HFFc6 (cell line): ENCODE measurements at regions not wholly inside any gene's neighbourhood (a gene's known extent, or its start where the extent isn't known, plus 50 kb on each side); places are given as distances from the start of the nearest gene placed in this dataset.

Experiments
- DNase-seq: peaks from one replicate; pipeline ENCODE4 v3.0.0-alpha.2; 2018
- H3K27ac Mint-ChIP-seq: 2 replicates; pipeline ENCODE4 v1.8.0; 2020; ENCODE audit warnings: mild to moderate bottlenecking, mixed read lengths
- H3K27me3 Mint-ChIP-seq: 2 replicates; pipeline ENCODE4 v1.8.0; 2021; ENCODE audit warnings: mild to moderate bottlenecking, moderate library complexity, mixed read lengths; ENCODE audit not compliant: insufficient read depth
- H3K36me3 Mint-ChIP-seq: 2 replicates; pipeline ENCODE4 v1.8.0; 2021; ENCODE audit warnings: low read depth, mixed read lengths
- H3K4me1 Mint-ChIP-seq: 2 replicates; pipeline ENCODE4 v1.8.0; 2020; ENCODE audit warnings: low read depth, mixed read lengths
- H3K4me3 Mint-ChIP-seq: 2 replicates; pipeline ENCODE4 v1.8.0; 2020; ENCODE audit warnings: mild to moderate bottlenecking, moderate library complexity, mixed read lengths
- H3K9me3 Mint-ChIP-seq: 2 replicates; pipeline ENCODE4 v1.8.0; 2020; ENCODE audit warnings: mild to moderate bottlenecking, mixed read lengths
- CTCF ChIP-seq: fragments of 200-600 bp; sonication (generic); IDR thresholded peaks from 2 replicates; pipeline ENCODE4 v1.5.0; 2021; ENCODE audit warnings: antibody characterized with exemption, mild to moderate bottlenecking

GRCh38 chr9:16171911-16172310 lies 619.1 kb downstream of the CCDC171 start:
- Mint-ChIP-seq H3K27me3 (peaks cover 6% of the 10 kb centered on the region), H3K27ac (no peak overlapping the region), H3K4me3 (no peak overlapping the region), H3K36me3 (no peaks in the 10 kb centered on the region), H3K4me1 (no peaks in the 10 kb centered on the region), H3K9me3 (no peaks in the 10 kb centered on the region)
- no peak for TF ChIP-seq CTCF
- DNase-seq = no peak

- Mint-ChIP-seq H3K36me3 (no peaks in the 10 kb centered on the region), H3K9me3 (no peaks in the 10 kb centered on the region), H3K4me3 (no peak overlapping the region), H3K4me1 (no peaks in the 10 kb centered on the region), H3K27me3 (peaks cover 6% of the 10 kb centered on the region), H3K27ac (no peak overlapping the region)
- no peak for DNase-seq
- TF ChIP-seq CTCF = no peak
Observed at GRCh38 chr9:16172796-16173195, 620.0 kb downstream of the CCDC171 start.

GRCh38 chr9:16174915-16175314 lies 622.1 kb downstream of the CCDC171 start:
- H3K4me1 Mint-ChIP-seq = peaks cover 3% of the 10 kb centered on the region

GRCh38 chr9:16175461-16175860 lies 622.6 kb downstream of the CCDC171 start:
- no peak for TF ChIP-seq CTCF
- Mint-ChIP-seq H3K9me3 (no peaks in the 10 kb centered on the region), H3K4me1 (peaks cover 8% of the 10 kb centered on the region), H3K4me3 (no peak overlapping the region), H3K27ac (no peak overlapping the region), H3K36me3 (no peaks in the 10 kb centered on the region), H3K27me3 (peaks cover 4% of the 10 kb centered on the region)
- no peak for DNase-seq

More at GRCh38 chr9:16174915-16175314, 622.1 kb downstream of the CCDC171 start:
- Mint-ChIP-seq H3K4me3 (no peak overlapping the region), H3K36me3 (no peaks in the 10 kb centered on the region), H3K27ac (no peak overlapping the region), H3K9me3 (no peaks in the 10 kb centered on the region), H3K27me3 (peaks cover 4% of the 10 kb centered on the region)
- TF ChIP-seq CTCF = no peak
- DNase-seq = no peak

- no peak for DNase-seq
Observed at GRCh38 chr9:16178294-16178693, 625.5 kb downstream of the CCDC171 start.

More at GRCh38 chr9:16178294-16178693, 625.5 kb downstream of the CCDC171 start:
- Mint-ChIP-seq H3K36me3 (no peaks in the 10 kb centered on the region), H3K9me3 (no peaks in the 10 kb centered on the region), H3K27ac (no peak overlapping the region), H3K27me3 (0 out of 2 replicates have a peak, but pooled peaks cover 2% of the 10 kb centered on the region), H3K4me1 (peaks cover 13% of the 10 kb centered on the region), H3K4me3 (no peak overlapping the region)
- no peak for TF ChIP-seq CTCF
